Esophagus squamous epithelium (tissue), 5 donors: ENCODE measurements at regions not wholly inside any gene's neighbourhood (a gene's known extent, or its start where the extent isn't known, plus 50 kb on each side); places are given as distances from the start of the nearest gene placed in this dataset.
A peak's percentile ranks its signal among the peaks of the same experiment; 100 is the strongest.
"Not testable (repeated sequence)": the region's sequence is repeated elsewhere in the genome, so short reads cannot be mapped to it uniquely, and the experiment has no call there.

Experiments
- DNase-seq: peaks from one replicate; lab custom pipeline; 2025; lab: John Stamatoyannopoulos, UW
- H3K27ac ChIP-seq, 4 donors: fragments of 200-600 bp; sonication (generic); one replicate each; pipeline ENCODE4 v1.5.1; 2016 to 2019; ENCODE audit warnings: mild to moderate bottlenecking in 1 of 4
- H3K27me3 ChIP-seq, 4 donors: fragments of 200-600 bp; sonication (generic); 1 replicate in 3 of 4; 2 replicates in 1 of 4; pipeline versions ENCODE4 v1.5.1 to v1.6.0; 2017 to 2021; ENCODE audit warnings: antibody characterized with exemption in 1 of 4
- H3K36me3 ChIP-seq, 3 donors: fragments of 200-600 bp; sonication (generic); one replicate each; pipeline ENCODE4 v1.5.1; 2016 to 2019
- H3K4me1 ChIP-seq, 3 donors: fragments of 200-600 bp; sonication (generic); one replicate each; pipeline ENCODE4 v1.5.1; 2017 to 2019
- H3K4me3 ChIP-seq, 4 donors: fragments of 200-600 bp; sonication (generic); 1 replicate in 3 of 4; 2 replicates in 1 of 4; pipeline ENCODE4 v1.5.1; 2016 to 2019; ENCODE audit warnings: mild to moderate bottlenecking in 2 of 4, moderate library complexity in 1 of 4
- H3K9me3 ChIP-seq, 3 donors: fragments of 200-600 bp; sonication (generic); one replicate each; pipeline ENCODE4 v1.5.1; 2016 to 2019
- POLR2A ChIP-seq, 4 donors: fragments of 450-650 bp; IDR thresholded peaks; one replicate each; pipeline ENCODE4 v1.6.1; 2017; ENCODE audit warnings: antibody characterized with exemption in 4 of 4, mild to moderate bottlenecking in 4 of 4, moderate library complexity in 3 of 4
- WGBS, 2 donors: methylation state at CpG; one replicate each; pipeline ENCODE4 v1.1.5; 2018; 5-methylcytosine and 5-hydroxymethylcytosine counted together
- intact Hi-C: fragments of 100-400 bp; cut with DNase I; formaldehyde crosslinking; loops from one replicate; pipeline ENCODE4 v1.15.0; 2022
- TF ChIP-seq, protein P1 (sequence below), 6 experiments: fragments of 450-650 bp in 4 of 6; fragments of 200-600 bp in 2 of 6; sonication (generic) in 2 of 6; IDR thresholded peaks; one replicate each; pipeline ENCODE4 v1.5.1; 2016 to 2019; ENCODE audit warnings: antibody characterized with exemption in 6 of 6, mild to moderate bottlenecking in 4 of 6, moderate library complexity in 4 of 6
- donor health status: DM: yes; HTN: yes; CAD: no.

DNA sequence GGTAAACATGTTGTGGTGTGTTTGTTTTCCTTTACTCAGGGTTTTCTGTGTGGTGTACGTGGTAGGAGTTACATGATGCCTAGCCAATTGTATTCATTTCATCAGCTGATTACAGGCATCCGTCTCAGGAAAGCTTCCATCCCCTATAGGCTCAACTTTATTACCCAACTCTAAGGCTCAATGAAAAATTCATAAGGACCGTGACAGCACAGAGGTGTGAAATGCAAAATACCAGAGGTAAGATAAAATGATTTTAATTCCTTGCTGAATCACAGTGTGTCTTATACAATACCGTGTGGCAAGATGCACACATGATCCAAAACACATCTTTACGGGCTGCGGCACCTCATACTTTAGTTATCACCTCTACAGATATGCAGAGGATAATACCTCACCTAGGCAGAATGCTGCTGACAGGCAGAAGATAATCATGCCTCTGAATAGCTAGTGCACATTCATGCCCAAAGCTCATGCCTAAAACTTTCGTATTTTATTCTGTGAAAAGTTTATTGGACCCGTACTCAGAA is 87.2 kb upstream of the DIO2 start:
- Histone ChIP-seq H3K4me3 (no peak overlapping the region), H3K36me3 (no peaks in the 10 kb centered on the region), H3K27ac (no peak overlapping the region), H3K27me3 (no peaks in the 10 kb centered on the region), H3K9me3 (no peaks in the 10 kb centered on the region), H3K4me1 (no peaks in the 10 kb centered on the region)
- DNase-seq, result no peak
- intact Hi-C loops, result no loop called here
- TF ChIP-seq, protein P1, sequence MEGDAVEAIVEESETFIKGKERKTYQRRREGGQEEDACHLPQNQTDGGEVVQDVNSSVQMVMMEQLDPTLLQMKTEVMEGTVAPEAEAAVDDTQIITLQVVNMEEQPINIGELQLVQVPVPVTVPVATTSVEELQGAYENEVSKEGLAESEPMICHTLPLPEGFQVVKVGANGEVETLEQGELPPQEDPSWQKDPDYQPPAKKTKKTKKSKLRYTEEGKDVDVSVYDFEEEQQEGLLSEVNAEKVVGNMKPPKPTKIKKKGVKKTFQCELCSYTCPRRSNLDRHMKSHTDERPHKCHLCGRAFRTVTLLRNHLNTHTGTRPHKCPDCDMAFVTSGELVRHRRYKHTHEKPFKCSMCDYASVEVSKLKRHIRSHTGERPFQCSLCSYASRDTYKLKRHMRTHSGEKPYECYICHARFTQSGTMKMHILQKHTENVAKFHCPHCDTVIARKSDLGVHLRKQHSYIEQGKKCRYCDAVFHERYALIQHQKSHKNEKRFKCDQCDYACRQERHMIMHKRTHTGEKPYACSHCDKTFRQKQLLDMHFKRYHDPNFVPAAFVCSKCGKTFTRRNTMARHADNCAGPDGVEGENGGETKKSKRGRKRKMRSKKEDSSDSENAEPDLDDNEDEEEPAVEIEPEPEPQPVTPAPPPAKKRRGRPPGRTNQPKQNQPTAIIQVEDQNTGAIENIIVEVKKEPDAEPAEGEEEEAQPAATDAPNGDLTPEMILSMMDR (IDR thresholded peaks at IDR 0.05), result no peak
- no peak for TF ChIP-seq POLR2A (IDR thresholded peaks at IDR 0.05)
- WGBS, 2 donors, result 87 to 90% methylated on average over 8 of the region's 8 CpGs

DNA sequence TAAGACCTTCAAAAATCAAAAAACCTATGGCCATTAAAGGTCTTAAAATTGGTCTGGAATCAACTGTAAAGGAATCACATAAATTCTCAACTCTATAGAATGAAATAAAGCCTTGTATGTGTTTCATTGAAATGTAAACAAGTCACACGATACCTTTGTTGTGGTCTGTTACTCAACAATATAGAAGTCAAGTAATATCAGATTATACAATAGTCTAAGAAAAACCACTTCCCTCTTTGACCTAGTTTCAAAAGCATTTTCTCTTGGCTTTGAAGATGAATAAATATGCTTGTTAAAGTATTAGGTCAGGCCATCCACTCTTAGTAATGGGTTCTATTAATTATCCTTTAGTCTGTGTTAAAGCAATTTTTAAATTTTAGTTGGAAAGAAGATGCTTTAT is 79.8 kb upstream of the DIO2 start:
- no peaks in the 10 kb centered on the region for H3K9me3 ChIP-seq
- no peaks in the 10 kb centered on the region for H3K27me3 ChIP-seq
- H3K4me3 ChIP-seq, result no peak overlapping the region
- no peaks in the 10 kb centered on the region for H3K36me3 ChIP-seq
- 44 to 64% methylated on average over 1 of the region's 1 CpG for WGBS, 2 donors
- intact Hi-C loops, result no loop called here
- no peak for DNase-seq
- no peak overlapping the region for H3K27ac ChIP-seq
- H3K4me1 ChIP-seq, result no peaks in the 10 kb centered on the region
- TF ChIP-seq POLR2A (IDR thresholded peaks at IDR 0.05), result no peak
- TF ChIP-seq, protein P1 (IDR thresholded peaks at IDR 0.05), result no peak

DNA sequence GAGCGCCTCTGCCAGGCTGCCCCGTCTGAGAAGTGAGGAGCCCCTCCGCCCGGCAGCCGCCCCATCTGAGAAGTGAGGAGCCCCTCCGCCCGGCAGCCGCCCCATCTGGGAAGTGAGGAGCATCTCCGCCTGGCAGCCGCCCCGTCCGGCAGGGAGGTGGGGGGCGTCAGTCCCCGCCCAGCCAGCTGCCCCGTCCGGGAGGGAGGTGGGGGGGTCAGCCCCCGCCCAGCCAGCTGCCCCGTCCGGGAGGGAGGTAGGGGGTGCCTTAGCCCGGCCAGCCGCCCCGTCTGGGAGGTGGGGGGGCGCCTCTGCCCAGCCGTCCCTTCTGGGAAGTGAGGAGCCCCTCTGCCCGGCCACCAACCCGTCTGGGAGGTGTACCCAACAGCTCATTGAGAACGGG is 75.4 kb upstream of the DIO2 start:
- H3K9me3 ChIP-seq, H3K27me3 ChIP-seq, H3K27ac ChIP-seq, intact Hi-C loops, H3K36me3 ChIP-seq, H3K4me1 ChIP-seq, DNase-seq, H3K4me3 ChIP-seq: not testable (repeated sequence)
- WGBS, 2 donors, result 100% methylated on average over 1 of the region's 27 CpGs

DNA sequence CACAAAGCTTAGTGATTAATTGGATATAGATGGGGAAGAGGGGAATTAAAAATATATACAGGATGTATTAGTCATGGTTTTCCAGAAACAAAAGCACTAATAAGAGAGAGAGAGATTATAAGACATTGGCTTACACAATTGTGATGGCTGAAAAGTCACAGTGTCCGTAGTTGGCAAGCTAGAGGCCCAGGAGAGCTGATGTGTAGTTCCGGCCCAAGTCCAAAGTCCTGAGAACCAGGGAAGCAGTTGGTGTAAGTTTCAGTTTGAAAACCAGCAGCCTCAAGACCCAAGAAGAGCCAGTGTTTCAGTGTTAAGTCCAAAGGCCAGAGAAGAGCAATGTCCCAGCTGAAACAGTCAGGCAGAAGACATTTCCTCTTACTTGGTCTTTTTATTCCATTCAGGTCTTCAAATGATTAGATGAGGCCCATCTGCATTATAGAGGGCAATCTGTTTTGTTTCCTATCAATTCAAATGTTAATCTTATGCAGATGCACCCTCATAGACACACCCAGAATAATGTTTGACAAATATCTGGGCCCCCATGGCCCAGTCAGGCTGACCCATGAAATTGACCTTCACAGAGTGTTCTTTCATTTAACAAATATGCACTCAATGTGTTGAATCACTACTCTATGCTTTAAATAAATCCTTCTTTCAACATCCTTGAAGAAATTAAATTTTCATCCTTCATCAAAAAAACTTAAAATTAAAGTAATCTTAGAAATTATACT is 67.2 kb upstream of the DIO2 start:
- H3K36me3 ChIP-seq, result no peaks in the 10 kb centered on the region
- no peak for DNase-seq
- no peak overlapping the region for H3K4me3 ChIP-seq
- H3K9me3 ChIP-seq, result no peaks in the 10 kb centered on the region
- TF ChIP-seq POLR2A (IDR thresholded peaks at IDR 0.05), result no peak
- TF ChIP-seq, protein P1 (IDR thresholded peaks at IDR 0.05), result no peak
- intact Hi-C loops, result no loop called here
- WGBS, 2 donors, result 20 to 38% methylated on average over 2 of the region's 2 CpGs
- H3K27me3 ChIP-seq, result no peaks in the 10 kb centered on the region
- H3K27ac ChIP-seq, result peak overlapping the region in 3 of 4 donors; percentile 21 to 64 (median 29)
- H3K4me1 ChIP-seq, result peaks cover 0 to 26% (median 4%) of the 10 kb centered on the region in 3 donors

DNA sequence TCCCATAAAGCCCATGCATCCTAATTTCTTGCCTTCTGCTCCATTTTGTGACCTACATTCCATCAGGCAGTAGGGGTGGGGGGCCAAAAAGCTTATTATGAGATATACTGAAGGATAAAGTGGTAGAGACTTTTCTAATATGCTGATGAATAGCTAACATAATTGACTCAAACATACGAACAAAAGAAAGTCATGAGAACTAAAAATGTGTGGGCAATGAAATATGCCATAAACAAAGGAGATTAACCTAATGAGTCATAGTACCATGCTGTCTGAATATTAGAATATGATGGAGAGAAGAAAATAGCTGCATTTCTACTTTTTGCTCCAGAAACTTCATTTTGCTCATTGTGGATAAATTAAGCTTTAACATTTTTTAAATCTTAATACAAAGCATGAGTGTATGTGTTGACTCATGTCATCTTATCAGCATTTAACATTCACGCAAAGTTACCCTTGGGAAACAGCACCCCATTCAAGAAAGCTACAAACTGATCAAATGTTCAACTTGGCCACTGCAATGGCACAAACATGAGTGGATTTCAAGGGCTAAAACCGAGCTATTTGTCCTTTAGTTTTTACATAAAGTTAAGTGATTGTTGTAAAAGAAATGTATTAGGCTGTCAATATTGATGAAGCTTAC is 64.0 kb upstream of the DIO2 start:
- Histone ChIP-seq H3K27me3 (no peaks in the 10 kb centered on the region), H3K36me3 (no peaks in the 10 kb centered on the region), H3K9me3 (no peaks in the 10 kb centered on the region), H3K4me3 (no peak overlapping the region), H3K4me1 (peaks cover 0 to 32% (median 4%) of the 10 kb centered on the region in 3 donors), H3K27ac (peak overlapping the region in 1 of 4 donors; percentile 32)
- WGBS, 2 donors, result 41 to 49% methylated on average over 3 of the region's 3 CpGs
- TF ChIP-seq, protein P1 (IDR thresholded peaks at IDR 0.05), result no peak
- TF ChIP-seq POLR2A (IDR thresholded peaks at IDR 0.05), result no peak
- intact Hi-C loops, result no loop called here
- DNase-seq, result no peak

DNA sequence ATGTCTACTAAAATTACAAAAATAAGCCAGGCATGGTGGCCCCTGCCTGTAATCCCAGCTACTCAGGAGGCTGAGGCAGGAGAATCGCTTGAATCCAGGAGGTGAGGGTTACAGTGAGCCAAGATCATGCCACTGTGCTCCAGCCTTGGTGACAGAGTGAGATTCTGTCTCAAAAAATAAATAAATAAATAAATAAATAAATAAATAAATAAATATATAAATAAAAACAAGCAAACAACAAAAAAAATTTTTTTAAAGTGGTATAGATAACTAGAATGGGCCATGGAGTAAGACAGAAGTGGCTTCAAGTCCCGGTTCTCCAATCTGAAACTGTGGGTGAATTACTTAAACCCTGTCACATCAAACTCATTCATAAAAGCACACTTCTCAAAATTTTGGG is 63.0 kb upstream of the DIO2 start:
- H3K9me3 ChIP-seq, DNase-seq, intact Hi-C loops, H3K4me3 ChIP-seq, H3K27me3 ChIP-seq, H3K27ac ChIP-seq, H3K36me3 ChIP-seq: not testable (repeated sequence)
- whole genome bisulfite sequencing, 2 donors, result 82 to 86% methylated on average over 2 of the region's 2 CpGs
- H3K4me1 ChIP-seq, result peaks cover 0 to 42% (median 6%) of the 10 kb centered on the region in 3 donors
